HG02610 (cell line): ENCODE measurements at regions not wholly inside any gene's neighbourhood (a gene's known extent, or its start where the extent isn't known, plus 50 kb on each side); places are given as distances from the start of the nearest gene placed in this dataset.

Source experiments
- ATAC-seq: cut with Tn5 transposase; IDR thresholded peaks from one replicate; pipeline ENCODE4 v1.9.1; 2021; ENCODE audit warnings: mild to moderate bottlenecking, moderate library complexity; ENCODE audit not compliant: unreplicated experiment

DNA sequence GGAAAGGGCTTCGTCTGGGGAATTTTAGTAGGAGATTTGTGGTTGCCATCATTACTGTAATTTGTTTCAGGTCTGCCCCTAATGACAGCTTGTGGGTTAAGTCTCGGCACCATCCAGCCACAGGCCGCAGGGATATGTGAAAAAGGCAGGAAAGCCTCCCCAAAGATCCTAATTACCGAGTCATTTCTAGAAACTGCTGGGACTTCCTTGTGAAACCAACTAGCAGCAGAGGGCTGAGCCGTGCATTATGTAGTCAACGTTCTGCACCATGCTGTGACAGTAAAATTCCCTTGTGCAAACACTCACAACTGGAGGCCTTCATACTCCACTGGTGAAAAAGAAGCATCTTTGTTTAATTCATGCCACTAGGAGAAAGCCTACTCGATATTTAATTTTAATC lies 230.3 kb downstream of the MPDZ start:
- ATAC-seq: no peak

GRCh38 chr9:13053504-13053903 lies 226.0 kb downstream of the MPDZ start:
- ATAC-seq: no peak

DNA sequence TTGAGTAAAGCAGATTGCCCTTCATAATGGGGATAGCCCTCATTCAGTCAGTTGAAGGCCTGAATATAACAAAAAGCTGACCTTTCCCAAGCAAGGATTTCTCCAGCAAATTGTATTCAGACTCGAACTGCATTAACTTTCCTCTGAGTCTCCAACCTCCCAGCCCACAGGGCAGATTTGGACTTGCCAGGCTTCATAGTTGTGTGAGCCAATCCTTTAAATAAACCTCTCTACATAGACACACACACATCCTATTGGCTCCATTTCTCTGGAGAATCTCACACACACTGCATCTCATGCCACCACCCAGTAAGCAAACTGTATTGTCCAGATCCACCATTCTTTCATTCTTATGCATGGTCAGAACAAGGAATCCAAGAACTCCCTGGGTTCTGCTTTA lies 225.1 kb downstream of the MPDZ start:
- no peak for ATAC-seq
